PC-3 (cell line): ENCODE measurements at regions not wholly inside any gene's neighbourhood (a gene's known extent, or its start where the extent isn't known, plus 50 kb on each side); places are given as distances from the start of the nearest gene placed in this dataset.

ENCODE experiments used
- ATAC-seq: fragments of 200-7000 bp; cut with Tn5 transposase; 2 replicates; pipeline ENCODE4 v1.9.1; 2020; ENCODE audit warnings: mild to moderate bottlenecking, moderate library complexity
- BruUV-seq: library from RNA; stranded (reverse); fragments of 400-500 nt; replicated peaks from 2 replicates; lab custom pipeline; 2021; lab: Mats Ljungman, UMichigan
- CTCF ChIA-PET: fragments of 300-600 bp; sonication (Branson Sonifier 250); formaldehyde crosslinking; loops from one replicate; lab custom pipeline; 2022; ENCODE audit warnings: antibody characterized with exemption; lab: Charles Lee
- POLR2A ChIA-PET: fragments of 300-600 bp; sonication (Branson Sonifier 250); formaldehyde crosslinking; loops from one replicate; lab custom pipeline; 2022; ENCODE audit warnings: antibody characterized with exemption; ENCODE audit not compliant: unreplicated experiment; lab: Charles Lee
- DNase-seq: peaks from one replicate; pipeline ENCODE4 v3.0.0-alpha.2; 2015
- H2AFZ ChIP-seq: fragments of 300-600 bp; sonication (generic); 2 replicates; pipeline ENCODE4 v1.6.0; 2016; ENCODE audit warnings: antibody characterized with exemption, low read length
- H3F3A ChIP-seq: fragments of 300-600 bp; sonication (generic); one replicate; pipeline ENCODE4 v1.6.0; 2017; ENCODE audit warnings: antibody characterized with exemption, low read length, control low read depth, mild to moderate bottlenecking; ENCODE audit not compliant: unreplicated experiment
- H3K27ac ChIP-seq: fragments of 300-600 bp; sonication (generic); 2 replicates; pipeline ENCODE4 v1.5.1; 2016; ENCODE audit warnings: mild to moderate bottlenecking, low read length
- H3K27me3 ChIP-seq: fragments of 300-600 bp; sonication (generic); 2 replicates; pipeline ENCODE4 v1.6.1; 2016; ENCODE audit warnings: low read length, mixed read lengths
- H3K36me3 ChIP-seq: fragments of 300-600 bp; sonication (generic); 2 replicates; pipeline ENCODE4 v1.6.1; 2016; ENCODE audit warnings: low read depth, mixed run types, low read length, mixed read lengths
- H3K4me1 ChIP-seq: fragments of 300-600 bp; sonication (generic); 2 replicates; pipeline ENCODE4 v1.5.1; 2016; ENCODE audit warnings: low read length; ENCODE audit not compliant: insufficient read depth
- H3K4me2 ChIP-seq: fragments of 300-600 bp; sonication (generic); 2 replicates; pipeline ENCODE4 v1.6.0; 2016; ENCODE audit warnings: low read length
- H3K4me3 ChIP-seq: fragments of 300-600 bp; sonication (generic); 2 replicates; pipeline ENCODE4 v1.5.1; 2016; ENCODE audit warnings: mild to moderate bottlenecking, low read length, mixed read lengths
- H3K79me2 ChIP-seq: fragments of 300-600 bp; sonication (generic); 2 replicates; pipeline ENCODE4 v1.6.1; 2017; ENCODE audit warnings: low read length, mixed read lengths
- H3K9ac ChIP-seq: fragments of 300-600 bp; sonication (generic); 2 replicates; pipeline ENCODE4 v1.6.0; 2016; ENCODE audit warnings: mild to moderate bottlenecking, low read length
- H3K9me2 ChIP-seq: fragments of 300-600 bp; sonication (generic); replicated peaks from 2 replicates; pipeline ENCODE4 v1.6.1; 2016; ENCODE audit warnings: mixed run types, low read length, mixed read lengths
- H3K9me3 ChIP-seq: fragments of 300-600 bp; sonication (generic); 2 replicates; pipeline ENCODE4 v1.6.1; 2016; ENCODE audit warnings: low read length, mixed read lengths
- H4K20me1 ChIP-seq: fragments of 300-600 bp; sonication (generic); 2 replicates; pipeline ENCODE4 v1.6.1; 2016; ENCODE audit warnings: low read length, mixed read lengths
- CTCF ChIP-seq: fragments of 300-600 bp; sonication (generic); conservative IDR thresholded peaks from 2 replicates; pipeline ENCODE4 v1.5.1; 2017; ENCODE audit warnings: antibody characterized with exemption, low read depth, mild to moderate bottlenecking, low read length
- EZH2 ChIP-seq: fragments of 300-600 bp; sonication (generic); IDR thresholded peaks from one replicate; pipeline ENCODE4 v1.6.1; 2017; ENCODE audit warnings: antibody characterized with exemption, mild to moderate bottlenecking, low read length; ENCODE audit not compliant: unreplicated experiment
- EZH2phosphoT487 ChIP-seq: fragments of 300-600 bp; sonication (generic); IDR thresholded peaks from 2 replicates; pipeline ENCODE4 v1.6.1; 2018; ENCODE audit warnings: mild to moderate bottlenecking, antibody characterized with exemption, low read length, borderline replicate concordance
- intact Hi-C: fragments of 100-400 bp; cut with micrococcal nuclease; formaldehyde crosslinking; loops from 2 replicates; pipeline ENCODE4 v1.9.0; 2023

- no peak for ATAC-seq
- Histone ChIP-seq H3K27ac (no peak overlapping the region), H3K4me1 (no peaks in the 10 kb centered on the region), H3K9me2 (no peaks in the 10 kb centered on the region), H3K27me3 (no peaks in the 10 kb centered on the region), H3K4me3 (no peak overlapping the region), H4K20me1 (no peaks in the 10 kb centered on the region), H3K36me3 (no peaks in the 10 kb centered on the region), H3K9ac (no peak overlapping the region), H3K4me2 (no peak overlapping the region), H2AFZ (no peak overlapping the region), H3K79me2 (no peaks in the 10 kb centered on the region), H3K9me3 (no peaks in the 10 kb centered on the region), H3F3A (no peaks in the 10 kb centered on the region)
- ChIA-PET POLR2A (no interaction called here), CTCF (no interaction called here)
- TF ChIP-seq EZH2phosphoT487 = no peak
- TF ChIP-seq CTCF = no peak
- TF ChIP-seq EZH2 = no peak
- BruUV-seq = no TSS peak
- DNase-seq = no peak
- intact Hi-C loops = no loop called here
Measured at GRCh38 chr14:89498878-89499277, 81.8 kb upstream of the FOXN3 start.

- BruUV-seq = no TSS peak
- Histone ChIP-seq H3K4me2 (no peak overlapping the region), H3K4me1 (no peaks in the 10 kb centered on the region), H3K9me2 (no peaks in the 10 kb centered on the region), H3K27ac (no peak overlapping the region), H3K9me3 (no peaks in the 10 kb centered on the region), H3K79me2 (no peaks in the 10 kb centered on the region), H3K4me3 (no peak overlapping the region), H3K36me3 (no peaks in the 10 kb centered on the region), H3K27me3 (no peaks in the 10 kb centered on the region), H3F3A (no peaks in the 10 kb centered on the region), H4K20me1 (no peaks in the 10 kb centered on the region), H2AFZ (no peak overlapping the region), H3K9ac (no peak overlapping the region)
- no peak for TF ChIP-seq EZH2phosphoT487
- no peak for TF ChIP-seq EZH2
- TF ChIP-seq CTCF = no peak
- ATAC-seq (no peak), DNase-seq (no peak)
- intact Hi-C loops = no loop called here
- ChIA-PET CTCF (no interaction called here), POLR2A (no interaction called here)
Measured at GRCh38 chr14:89495718-89496117, 78.7 kb upstream of the FOXN3 start.

- no peak overlapping the region for H3K4me3 ChIP-seq
- no peaks in the 10 kb centered on the region for H3K4me1 ChIP-seq
- TF ChIP-seq CTCF (no peak), EZH2 (no peak), EZH2phosphoT487 (no peak)
- no peaks in the 10 kb centered on the region for H3K27me3 ChIP-seq
- H3K27ac ChIP-seq = no peak overlapping the region
- no peak overlapping the region for H2AFZ ChIP-seq
- DNase-seq = no peak
- no peaks in the 10 kb centered on the region for H3K9me3 ChIP-seq
- no peak overlapping the region for H3K9ac ChIP-seq
- POLR2A ChIA-PET = no interaction called here
- no peaks in the 10 kb centered on the region for H4K20me1 ChIP-seq
- BruUV-seq = no TSS peak
- ATAC-seq = no peak
- intact Hi-C loops = no loop called here
- H3F3A ChIP-seq = no peaks in the 10 kb centered on the region
- no peak overlapping the region for H3K4me2 ChIP-seq
- no peaks in the 10 kb centered on the region for H3K36me3 ChIP-seq
- CTCF ChIA-PET = no interaction called here
- H3K79me2 ChIP-seq = no peaks in the 10 kb centered on the region
- no peaks in the 10 kb centered on the region for H3K9me2 ChIP-seq
Measured at GRCh38 chr14:89493877-89494634, 77.0 kb upstream of the FOXN3 start.
